ENCODE measurements at regions not wholly inside any gene's neighbourhood (a gene's known extent, or its start where the extent isn't known, plus 50 kb on each side); places are given as distances from the start of the nearest gene placed in this dataset.

DNA sequence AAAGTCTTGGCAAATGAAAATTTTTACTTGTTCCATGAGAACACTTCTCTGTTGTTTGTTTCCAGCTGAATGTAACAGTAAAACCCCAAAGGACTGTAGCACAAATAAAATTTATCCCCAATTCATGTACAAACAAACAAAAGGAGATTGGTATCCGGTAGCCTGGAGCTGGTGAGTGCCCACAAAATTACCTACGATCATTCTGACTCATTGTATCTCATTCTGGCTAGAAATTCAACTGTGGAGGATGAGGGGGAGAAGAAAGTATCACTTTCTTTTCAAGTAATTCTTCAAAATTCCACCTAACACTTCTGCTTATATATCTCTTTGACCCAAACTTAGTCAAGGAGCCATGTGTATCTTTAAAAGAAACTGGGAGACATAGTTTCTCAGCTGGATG, 268.5 kb downstream of the ALG10B start:
- DNase-seq: no peak

DNA sequence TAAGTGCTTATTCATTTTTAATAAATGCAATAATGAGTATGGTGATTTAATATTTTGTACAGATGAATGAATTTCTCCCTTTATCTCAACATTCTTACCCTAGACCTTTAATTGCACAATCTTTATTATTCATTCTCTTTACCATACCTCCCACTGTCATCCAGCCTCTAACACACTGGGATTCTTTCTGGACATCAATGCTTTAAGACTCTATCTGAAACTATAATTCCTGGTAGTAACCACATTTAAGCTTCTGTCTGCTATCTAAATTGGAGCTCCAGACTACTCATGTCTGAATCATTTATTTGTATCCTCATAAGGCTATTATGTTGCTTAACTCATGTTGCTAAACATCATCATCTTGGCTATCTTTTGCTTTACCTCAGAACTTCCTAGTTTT, 270.2 kb downstream of the ALG10B start:
- DNase-seq: peak in 2 of 4 experiments; percentile 68 to 74

DNA sequence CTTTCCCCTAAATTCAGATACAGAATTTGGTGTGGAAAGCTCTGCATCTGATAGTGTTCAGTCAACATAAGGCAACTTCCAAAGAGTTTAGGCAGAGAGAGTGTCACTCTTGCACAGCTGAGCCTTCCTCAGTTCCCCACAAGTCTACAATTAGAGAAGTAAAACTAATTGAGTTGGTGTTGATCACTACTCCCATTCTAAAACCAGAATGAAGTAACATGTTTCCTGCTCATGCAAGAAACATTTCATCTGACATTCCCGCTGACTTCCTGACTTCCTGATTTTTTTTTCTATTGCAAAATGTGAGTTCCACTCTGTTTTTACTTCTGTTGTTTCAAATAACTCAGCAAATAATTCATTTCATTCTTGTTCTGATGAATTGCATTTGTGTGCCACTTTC, 271.0 kb downstream of the ALG10B start:
- peak; percentile 48 to 88 (median 73) for DNase-seq

DNA sequence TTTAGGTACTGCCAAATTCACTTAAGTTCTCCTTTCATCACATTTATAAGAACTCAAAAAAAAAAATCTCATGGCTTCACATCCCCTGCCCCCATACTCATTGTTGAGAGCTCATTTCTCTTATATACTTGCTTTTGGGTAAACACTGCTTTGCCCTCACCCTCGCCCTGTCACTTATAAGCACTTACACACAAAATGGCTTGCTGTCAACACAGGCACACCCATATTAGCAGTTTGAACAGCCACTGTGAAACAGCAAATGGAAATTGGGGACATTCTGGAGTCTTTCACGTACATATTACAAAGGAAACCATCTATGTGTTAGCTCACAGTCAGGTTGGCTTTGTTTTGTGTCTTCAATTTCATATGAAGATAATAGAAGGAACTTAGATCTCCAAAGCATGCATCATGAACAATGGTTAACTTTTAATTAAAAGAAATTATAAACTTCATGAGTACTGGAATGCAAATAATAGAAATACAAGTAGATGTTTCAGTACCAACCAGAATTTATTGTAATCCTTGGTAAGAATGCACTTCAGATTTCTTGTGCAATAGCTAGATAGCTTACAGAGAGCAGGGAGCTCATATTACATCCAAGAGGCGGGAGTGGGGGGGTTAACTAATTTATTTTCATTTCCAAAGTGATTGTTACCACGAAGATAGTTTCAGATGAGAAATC, 272.2 kb downstream of the ALG10B start:
- peak in 1 of 4 experiments; percentile 3 for DNase-seq

DNA sequence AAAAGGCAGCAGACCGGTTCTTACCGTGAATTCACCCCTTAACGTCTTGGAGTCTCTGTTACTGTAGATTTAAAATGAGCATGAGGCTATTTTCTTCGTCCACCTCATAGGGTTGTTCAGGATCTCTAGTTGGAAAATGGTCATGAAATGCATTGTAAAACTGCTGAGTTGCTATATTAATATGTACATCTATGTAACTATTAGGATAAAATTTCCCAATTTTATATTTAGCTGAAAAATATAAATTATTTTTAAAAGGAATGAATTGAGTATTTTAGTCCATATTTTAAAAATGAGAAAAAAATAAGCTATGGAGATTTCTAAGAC, 272.7 kb downstream of the ALG10B start:
- no peak for DNase-seq

DNA sequence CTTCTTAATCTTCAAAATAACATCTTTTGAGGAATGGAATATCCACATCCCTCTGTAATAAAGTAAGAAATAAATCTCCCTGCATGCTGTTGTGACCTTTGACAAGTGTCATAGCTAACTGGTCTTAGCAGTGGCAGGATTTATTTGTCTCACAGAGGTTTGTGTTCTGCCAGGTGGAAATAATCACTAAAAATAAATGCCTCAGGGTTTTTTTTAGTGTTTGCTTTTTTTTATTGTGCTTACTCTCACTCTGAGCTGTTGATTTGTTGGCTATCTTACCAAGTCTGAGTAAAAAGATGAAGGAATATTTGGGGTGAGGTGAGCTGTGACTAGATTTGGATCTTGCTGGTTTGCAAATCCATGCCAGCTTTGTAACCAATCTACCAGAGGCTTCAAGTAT, 285.4 kb downstream of the ALG10B start:
- no peak for DNase-seq
